ENCODE measurements at regions not wholly inside any gene's neighbourhood (a gene's known extent, or its start where the extent isn't known, plus 50 kb on each side); places are given as distances from the start of the nearest gene placed in this dataset.
"Not testable (repeated sequence)": the region's sequence is repeated elsewhere in the genome, so short reads cannot be mapped to it uniquely, and the experiment has no call there.

DNA sequence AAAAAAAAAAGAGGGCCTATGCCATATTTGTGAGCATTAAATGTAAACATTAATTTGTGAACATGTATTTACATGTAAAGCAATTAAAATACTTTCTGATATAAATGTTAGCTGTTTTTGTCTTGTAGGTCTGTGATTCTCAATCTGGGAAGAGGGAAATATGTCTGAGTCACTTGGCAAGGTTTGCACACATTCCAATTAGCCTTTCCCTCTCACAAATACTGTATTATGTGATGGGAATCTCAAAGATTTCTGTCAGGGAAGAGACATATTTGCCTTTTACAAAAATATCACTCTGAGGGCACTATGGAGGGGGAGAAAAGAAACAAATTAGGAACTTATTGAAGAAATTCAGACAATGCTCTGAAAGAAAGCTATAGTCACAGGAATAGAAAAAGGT is 483.6 kb downstream of the GBE1 start:
- FAIRE-seq = no peak

DNA sequence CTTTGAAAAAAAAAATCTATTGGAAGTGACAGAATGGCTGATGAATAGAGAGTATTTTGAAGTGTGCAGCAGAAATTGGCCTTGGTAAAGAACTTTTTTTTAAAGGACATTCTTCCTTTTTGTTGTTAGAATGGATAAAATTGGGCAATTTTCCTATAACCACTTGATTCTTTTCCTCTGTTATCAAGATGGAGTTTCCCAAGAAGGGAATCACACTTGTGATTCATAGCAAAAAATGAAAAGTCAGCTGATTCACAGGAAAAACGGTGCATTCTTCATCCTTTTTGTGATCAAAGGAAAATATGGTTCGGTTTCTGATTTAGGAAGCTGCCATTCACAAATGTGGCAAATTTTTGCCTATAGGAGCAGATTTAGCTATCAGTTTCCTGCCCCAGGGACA is 486.8 kb downstream of the GBE1 start:
- no peak for FAIRE-seq

- FAIRE-seq = no peak
Measured at GRCh38 chr3:81270603-81271379, 490.7 kb downstream of the GBE1 start.

- FAIRE-seq = no peak
Measured at GRCh38 chr3:81268526-81268925, 492.9 kb downstream of the GBE1 start.

GRCh38 chr3:81261996-81262395 is 499.4 kb downstream of the GBE1 start:
- FAIRE-seq = no peak

- no peak for FAIRE-seq
Measured at GRCh38 chr3:81255463-81255862, 506.0 kb downstream of the GBE1 start.

DNA sequence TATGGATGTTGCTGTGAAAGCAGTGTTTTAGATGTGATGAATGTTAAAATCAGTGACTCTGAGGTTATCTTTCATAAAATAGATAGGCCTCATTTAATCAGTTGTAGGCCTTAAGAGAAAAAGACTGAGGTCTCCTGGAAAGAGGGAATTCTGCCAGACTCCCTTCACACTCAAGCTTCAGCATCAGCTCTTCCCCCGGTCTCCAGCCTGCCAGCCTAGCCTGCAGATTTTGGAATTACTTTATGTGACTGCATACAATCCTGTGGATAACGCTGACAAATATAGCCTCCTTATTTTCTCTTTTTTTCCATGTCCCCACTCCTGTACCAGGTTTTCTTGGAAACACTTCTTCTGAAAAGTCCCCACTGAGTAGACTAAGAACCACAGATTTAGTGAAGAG is 510.3 kb downstream of the GBE1 start:
- no peak for FAIRE-seq

GRCh38 chr3:81249540-81250029 is 511.9 kb downstream of the GBE1 start:
- FAIRE-seq = no peak

GRCh38 chr3:81245501-81245900 is 515.9 kb downstream of the GBE1 start:
- no peak for FAIRE-seq

- FAIRE-seq = no peak
Measured at GRCh38 chr3:81245043-81245442, 516.4 kb downstream of the GBE1 start.

DNA sequence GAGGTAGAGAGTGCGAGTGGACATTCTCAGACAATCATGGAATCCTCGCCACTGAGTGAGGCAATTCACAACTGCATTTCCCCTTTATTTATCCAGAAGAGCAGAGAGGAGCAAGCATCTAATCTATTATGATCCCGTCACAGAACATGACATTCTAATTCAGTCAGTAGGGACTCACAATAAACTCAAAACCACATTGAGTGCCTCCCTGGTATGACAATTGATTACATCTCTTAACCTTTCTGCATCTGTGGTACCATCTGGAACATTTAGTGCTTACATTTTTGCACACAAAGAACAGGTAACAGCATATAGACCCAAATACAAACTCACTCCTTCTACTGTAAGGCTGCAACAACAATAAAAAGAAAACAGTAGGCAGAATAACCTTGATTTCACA is 517.2 kb downstream of the GBE1 start:
- FAIRE-seq = no peak

GRCh38 chr3:81242871-81243270 is 518.6 kb downstream of the GBE1 start:
- FAIRE-seq = no peak

DNA sequence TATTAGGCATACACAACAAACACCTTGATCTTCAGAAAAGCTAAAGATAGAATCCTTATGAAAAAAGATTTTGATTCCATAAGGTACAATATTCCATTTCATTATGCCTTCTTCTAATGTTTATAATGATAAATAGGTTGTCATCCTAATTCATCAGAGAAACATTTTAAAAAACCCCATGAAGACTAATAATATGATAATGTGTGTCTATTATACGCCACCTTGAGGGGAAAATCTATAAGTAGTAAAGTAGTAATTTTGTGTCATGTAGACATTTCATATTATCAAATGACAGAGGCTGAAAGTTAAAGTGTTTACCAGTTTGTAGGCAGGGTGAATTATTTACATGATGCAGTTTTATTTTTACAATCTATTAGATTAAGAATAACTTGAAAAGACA is 524.3 kb downstream of the GBE1 start:
- FAIRE-seq = no peak

DNA sequence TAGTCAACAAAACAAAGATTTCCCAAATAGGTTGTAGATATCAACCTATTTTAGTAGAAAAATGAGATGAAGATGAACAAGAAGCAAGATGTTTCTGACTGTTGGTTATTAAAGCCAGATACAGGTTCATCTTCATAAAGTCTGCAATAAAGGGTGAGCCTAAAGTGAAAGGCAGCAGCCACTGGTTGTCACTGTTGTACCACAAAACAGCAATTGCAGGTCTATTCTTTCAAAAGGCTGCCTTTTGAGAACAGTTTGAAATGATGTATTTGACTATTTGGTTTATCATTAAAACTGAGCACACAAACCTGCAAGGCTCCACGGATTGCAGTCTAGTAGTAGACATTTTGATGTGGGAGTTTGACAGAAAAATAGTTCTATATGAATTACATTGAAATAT is 543.4 kb downstream of the GBE1 start:
- no peak for FAIRE-seq

DNA sequence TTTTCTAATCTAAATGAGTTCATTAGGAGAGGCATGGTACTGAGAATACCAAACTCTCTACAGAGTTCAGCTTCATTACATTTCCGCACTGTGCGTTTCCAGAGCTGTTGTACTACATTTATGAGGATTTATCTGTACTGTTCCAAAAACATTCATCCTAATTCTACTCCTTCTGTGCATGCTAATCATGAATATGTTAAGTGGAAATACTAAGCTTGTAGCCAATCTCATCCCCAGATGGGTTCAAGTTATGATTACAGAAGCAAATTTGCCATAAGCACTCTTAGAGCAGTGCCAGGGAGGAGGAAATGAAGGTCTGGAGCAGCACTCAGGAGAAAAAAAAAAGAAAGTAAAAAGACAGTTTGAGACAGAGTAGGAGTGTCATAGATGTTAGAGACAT is 544.3 kb downstream of the GBE1 start:
- FAIRE-seq = no peak

DNA sequence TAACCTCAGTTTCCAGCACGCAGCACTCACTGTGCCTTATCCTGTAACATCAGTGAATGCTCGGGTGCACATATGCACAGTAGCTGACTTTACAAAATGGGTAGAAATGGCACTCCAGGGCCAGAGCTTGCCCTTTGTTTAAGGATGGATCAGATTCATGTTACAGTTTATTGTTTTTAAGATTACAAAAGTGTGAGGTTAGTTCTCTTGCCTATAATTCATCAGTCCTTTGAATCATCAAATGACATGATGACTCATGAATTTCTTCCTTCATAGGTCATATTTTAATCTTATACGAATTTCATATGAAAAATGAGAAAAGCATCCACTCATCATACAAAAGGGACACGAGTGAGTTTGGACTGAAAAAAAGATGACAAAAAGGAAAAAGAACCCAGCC is 545.3 kb downstream of the GBE1 start:
- FAIRE-seq = no peak

DNA sequence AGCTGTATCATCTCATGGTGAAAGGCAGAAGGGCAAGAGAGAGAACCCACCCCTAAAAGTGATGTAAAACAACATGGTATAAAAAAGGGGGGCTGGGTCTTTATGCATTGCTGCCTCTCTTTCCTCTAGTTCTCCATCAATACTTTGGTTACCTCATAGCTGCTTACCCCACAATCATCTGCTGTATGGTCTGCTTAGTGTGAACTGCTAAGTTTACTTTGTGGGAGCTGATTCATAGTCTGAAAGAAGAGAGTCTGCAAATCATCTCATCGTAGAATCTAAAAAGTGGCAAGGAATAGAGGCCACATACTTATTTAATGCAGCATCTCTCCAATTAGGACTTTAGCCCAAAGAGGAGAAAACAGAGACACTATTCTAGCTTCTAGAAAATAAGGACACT is 546.8 kb downstream of the GBE1 start:
- FAIRE-seq = no peak

- FAIRE-seq = no peak
Measured at GRCh38 chr3:81199587-81199986, 561.9 kb downstream of the GBE1 start.

GRCh38 chr3:81198756-81199155 is 562.7 kb downstream of the GBE1 start:
- FAIRE-seq = no peak

DNA sequence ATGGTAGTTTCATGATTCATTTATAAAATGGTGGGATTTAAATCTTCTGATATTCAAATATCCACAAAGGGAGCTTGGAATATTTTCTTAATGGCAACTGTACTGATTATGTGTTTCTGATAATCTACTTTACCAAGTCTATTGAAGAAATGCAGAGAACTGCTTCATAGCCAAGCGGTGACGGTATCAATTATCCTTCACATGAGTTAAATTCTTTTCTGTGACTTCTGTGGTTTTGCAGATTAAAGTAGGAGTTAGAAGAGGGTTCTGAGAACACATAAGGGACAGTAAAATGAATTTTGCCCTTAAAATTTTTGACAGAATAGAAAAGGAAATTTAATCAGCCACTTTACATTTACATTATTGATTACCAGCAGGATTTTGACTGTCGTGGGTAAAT is 563.2 kb downstream of the GBE1 start:
- FAIRE-seq = no peak

DNA sequence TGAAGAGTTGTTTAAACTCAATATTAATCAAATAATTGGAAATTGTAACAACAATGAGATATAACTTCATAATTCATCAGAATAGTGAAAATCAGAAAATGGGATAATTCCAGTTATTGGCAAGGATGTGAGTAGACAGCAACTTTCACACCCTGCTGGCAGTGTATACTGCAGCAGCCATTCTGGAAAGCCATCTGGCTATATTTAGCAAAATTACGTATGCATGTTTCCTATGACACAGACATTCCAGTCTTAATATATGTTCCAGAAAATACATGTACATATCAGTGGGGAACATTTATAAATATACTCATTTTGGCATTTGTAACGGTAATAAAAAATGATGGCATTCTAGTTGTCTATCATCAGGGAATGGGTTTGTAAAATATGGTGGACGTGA is 564.1 kb downstream of the GBE1 start:
- FAIRE-seq = no peak

GRCh38 chr3:81195478-81195877 is 566.0 kb downstream of the GBE1 start:
- FAIRE-seq = no peak

GRCh38 chr3:81186412-81186811 is 575.0 kb downstream of the GBE1 start:
- FAIRE-seq = no peak

GRCh38 chr3:81182086-81182875 is 579.2 kb downstream of the GBE1 start:
- not testable (repeated sequence) for FAIRE-seq
